ENCODE measurements at regions not wholly inside any gene's neighbourhood (a gene's known extent, or its start where the extent isn't known, plus 50 kb on each side); places are given as distances from the start of the nearest gene placed in this dataset.

- ATAC-seq (replicated peaks; ENCODE audit: extremely low read depth, poor library complexity, severe bottlenecking) (no peak), DNase-seq (ENCODE audit: low spot score in 2 of 2) (no peak)
- Mint-ChIP-seq H3K27ac (ENCODE audit: low read depth) (no peak overlapping the region), H3K4me3 (no peak overlapping the region), H3K4me1 (no peaks in the 10 kb centered on the region), H3K36me3 (ENCODE audit: insufficient read depth) (no peaks in the 10 kb centered on the region), H3K27me3 (peaks cover 35% of the 10 kb centered on the region), H3K9me3 (no peaks in the 10 kb centered on the region)
These were observed 179.0 kb downstream of the CEP135 start for GRCh38 chr4:56127716-56128115.

- no peak overlapping the region for H3K4me3 Mint-ChIP-seq
- peaks cover 66% of the 10 kb centered on the region for H3K27me3 Mint-ChIP-seq
- DNase-seq (ENCODE audit: low spot score in 2 of 2) (no peak), ATAC-seq (replicated peaks; ENCODE audit: extremely low read depth, poor library complexity, severe bottlenecking) (no peak)
- H3K36me3 Mint-ChIP-seq (ENCODE audit: insufficient read depth) = no peaks in the 10 kb centered on the region
- no peaks in the 10 kb centered on the region for H3K9me3 Mint-ChIP-seq
- no peaks in the 10 kb centered on the region for H3K4me1 Mint-ChIP-seq
- no peak overlapping the region for H3K27ac Mint-ChIP-seq (ENCODE audit: low read depth)
These were observed 174.8 kb downstream of the CEP135 start for GRCh38 chr4:56123547-56123946.

- Mint-ChIP-seq H3K4me3 (no peak overlapping the region), H3K4me1 (no peaks in the 10 kb centered on the region), H3K36me3 (ENCODE audit: insufficient read depth) (no peaks in the 10 kb centered on the region), H3K27ac (ENCODE audit: low read depth) (no peak overlapping the region), H3K27me3 (peaks cover 62% of the 10 kb centered on the region), H3K9me3 (no peaks in the 10 kb centered on the region)
- no peak for DNase-seq (ENCODE audit: low spot score in 2 of 2)
- ATAC-seq (replicated peaks; ENCODE audit: extremely low read depth, poor library complexity, severe bottlenecking) = no peak
These were observed 174.3 kb downstream of the CEP135 start for GRCh38 chr4:56123051-56123450.

GRCh38 chr4:56118845-56119244 lies 170.1 kb downstream of the CEP135 start:
- Mint-ChIP-seq H3K27ac (ENCODE audit: low read depth) (no peak overlapping the region), H3K4me3 (no peak overlapping the region), H3K9me3 (no peaks in the 10 kb centered on the region), H3K4me1 (no peaks in the 10 kb centered on the region), H3K27me3 (peaks cover 43% of the 10 kb centered on the region), H3K36me3 (ENCODE audit: insufficient read depth) (no peaks in the 10 kb centered on the region)
- DNase-seq (ENCODE audit: low spot score in 2 of 2) (no peak), ATAC-seq (replicated peaks; ENCODE audit: extremely low read depth, poor library complexity, severe bottlenecking) (no peak)

- no peaks in the 10 kb centered on the region for H3K36me3 Mint-ChIP-seq (ENCODE audit: insufficient read depth)
- H3K4me3 Mint-ChIP-seq = no peak overlapping the region
- DNase-seq (ENCODE audit: low spot score in 2 of 2) (no peak), ATAC-seq (replicated peaks; ENCODE audit: extremely low read depth, poor library complexity, severe bottlenecking) (no peak)
- H3K27ac Mint-ChIP-seq (ENCODE audit: low read depth) = no peak overlapping the region
- H3K27me3 Mint-ChIP-seq = peaks cover 35% of the 10 kb centered on the region
- no peaks in the 10 kb centered on the region for H3K4me1 Mint-ChIP-seq
- H3K9me3 Mint-ChIP-seq = no peaks in the 10 kb centered on the region
These were observed 169.3 kb downstream of the CEP135 start for GRCh38 chr4:56118055-56118454.

GRCh38 chr4:56115898-56116297 lies 167.2 kb downstream of the CEP135 start:
- Mint-ChIP-seq H3K4me1 (no peaks in the 10 kb centered on the region), H3K4me3 (no peak overlapping the region), H3K27ac (ENCODE audit: low read depth) (no peak overlapping the region), H3K27me3 (peaks cover 19% of the 10 kb centered on the region), H3K36me3 (ENCODE audit: insufficient read depth) (no peaks in the 10 kb centered on the region), H3K9me3 (no peaks in the 10 kb centered on the region)
- ATAC-seq (replicated peaks; ENCODE audit: extremely low read depth, poor library complexity, severe bottlenecking) (no peak), DNase-seq (ENCODE audit: low spot score in 2 of 2) (no peak)

- H3K4me1 Mint-ChIP-seq = no peaks in the 10 kb centered on the region
- H3K27me3 Mint-ChIP-seq = peaks cover 19% of the 10 kb centered on the region
These were observed 163.6 kb downstream of the CEP135 start for GRCh38 chr4:56112377-56112776.

GRCh38 chr4:56106180-56107147 lies 157.7 kb downstream of the CEP135 start:
- Mint-ChIP-seq H3K36me3 (ENCODE audit: insufficient read depth) (peaks cover 1% of the 10 kb centered on the region), H3K27ac (ENCODE audit: low read depth) (no peak overlapping the region), H3K4me1 (no peaks in the 10 kb centered on the region), H3K9me3 (no peaks in the 10 kb centered on the region), H3K27me3 (peaks cover 41% of the 10 kb centered on the region), H3K4me3 (no peak overlapping the region)
- ATAC-seq (replicated peaks; ENCODE audit: extremely low read depth, poor library complexity, severe bottlenecking) = no peak
- no peak for DNase-seq (ENCODE audit: low spot score in 2 of 2)

More at GRCh38 chr4:56112377-56112776, 163.6 kb downstream of the CEP135 start:
- Mint-ChIP-seq H3K36me3 (ENCODE audit: insufficient read depth) (peaks cover 1% of the 10 kb centered on the region), H3K4me3 (no peak overlapping the region), H3K9me3 (no peaks in the 10 kb centered on the region), H3K27ac (ENCODE audit: low read depth) (no peak overlapping the region)
- no peak for ATAC-seq (replicated peaks; ENCODE audit: extremely low read depth, poor library complexity, severe bottlenecking)
- no peak for DNase-seq (ENCODE audit: low spot score in 2 of 2)

- Mint-ChIP-seq H3K4me1 (no peaks in the 10 kb centered on the region), H3K27me3 (peaks cover 35% of the 10 kb centered on the region), H3K36me3 (ENCODE audit: insufficient read depth) (no peaks in the 10 kb centered on the region), H3K27ac (ENCODE audit: low read depth) (no peak overlapping the region), H3K9me3 (no peaks in the 10 kb centered on the region), H3K4me3 (no peak overlapping the region)
- DNase-seq (ENCODE audit: low spot score in 2 of 2) = no peak
- ATAC-seq (replicated peaks; ENCODE audit: extremely low read depth, poor library complexity, severe bottlenecking) = no peak
These were observed 155.4 kb downstream of the CEP135 start for GRCh38 chr4:56104188-56104587.

GRCh38 chr4:56102601-56103000 lies 153.9 kb downstream of the CEP135 start:
- H3K4me1 Mint-ChIP-seq = no peaks in the 10 kb centered on the region
- no peaks in the 10 kb centered on the region for H3K9me3 Mint-ChIP-seq
- H3K36me3 Mint-ChIP-seq (ENCODE audit: insufficient read depth) = no peaks in the 10 kb centered on the region
- DNase-seq (ENCODE audit: low spot score in 2 of 2) (no peak), ATAC-seq (replicated peaks; ENCODE audit: extremely low read depth, poor library complexity, severe bottlenecking) (no peak)
- peaks cover 24% of the 10 kb centered on the region for H3K27me3 Mint-ChIP-seq
- no peak overlapping the region for H3K4me3 Mint-ChIP-seq
- no peak overlapping the region for H3K27ac Mint-ChIP-seq (ENCODE audit: low read depth)

- no peak for DNase-seq (ENCODE audit: low spot score in 2 of 2)
These were observed 150.6 kb downstream of the CEP135 start for GRCh38 chr4:56099378-56099786.

GRCh38 chr4:56093576-56093975 lies 144.8 kb downstream of the CEP135 start:
- no peak overlapping the region for H3K4me3 Mint-ChIP-seq

More at GRCh38 chr4:56099378-56099786, 150.6 kb downstream of the CEP135 start:
- ATAC-seq (replicated peaks; ENCODE audit: extremely low read depth, poor library complexity, severe bottlenecking) = no peak
- H3K4me1 Mint-ChIP-seq = no peaks in the 10 kb centered on the region
- H3K4me3 Mint-ChIP-seq = no peak overlapping the region
- no peaks in the 10 kb centered on the region for H3K9me3 Mint-ChIP-seq
- no peaks in the 10 kb centered on the region for H3K36me3 Mint-ChIP-seq (ENCODE audit: insufficient read depth)
- H3K27ac Mint-ChIP-seq (ENCODE audit: low read depth) = no peak overlapping the region
- peaks cover 16% of the 10 kb centered on the region for H3K27me3 Mint-ChIP-seq

GRCh38 chr4:56092540-56092939 lies 143.8 kb downstream of the CEP135 start:
- Mint-ChIP-seq H3K4me3 (no peak overlapping the region), H3K27me3 (peaks cover 10% of the 10 kb centered on the region), H3K9me3 (no peaks in the 10 kb centered on the region), H3K36me3 (ENCODE audit: insufficient read depth) (no peaks in the 10 kb centered on the region), H3K4me1 (no peaks in the 10 kb centered on the region), H3K27ac (ENCODE audit: low read depth) (no peak overlapping the region)
- DNase-seq (ENCODE audit: low spot score in 2 of 2) = no peak
- ATAC-seq (replicated peaks; ENCODE audit: extremely low read depth, poor library complexity, severe bottlenecking) = no peak

More at GRCh38 chr4:56093576-56093975, 144.8 kb downstream of the CEP135 start:
- H3K4me1 Mint-ChIP-seq = no peaks in the 10 kb centered on the region
- no peak overlapping the region for H3K27ac Mint-ChIP-seq (ENCODE audit: low read depth)
- no peak for ATAC-seq (replicated peaks; ENCODE audit: extremely low read depth, poor library complexity, severe bottlenecking)
- DNase-seq (ENCODE audit: low spot score in 2 of 2) = no peak
- no peaks in the 10 kb centered on the region for H3K9me3 Mint-ChIP-seq
- peaks cover 10% of the 10 kb centered on the region for H3K27me3 Mint-ChIP-seq
- H3K36me3 Mint-ChIP-seq (ENCODE audit: insufficient read depth) = no peaks in the 10 kb centered on the region
